ENCODE measurements at regions not wholly inside any gene's neighbourhood (a gene's known extent, or its start where the extent isn't known, plus 50 kb on each side); places are given as distances from the start of the nearest gene placed in this dataset.

DNA sequence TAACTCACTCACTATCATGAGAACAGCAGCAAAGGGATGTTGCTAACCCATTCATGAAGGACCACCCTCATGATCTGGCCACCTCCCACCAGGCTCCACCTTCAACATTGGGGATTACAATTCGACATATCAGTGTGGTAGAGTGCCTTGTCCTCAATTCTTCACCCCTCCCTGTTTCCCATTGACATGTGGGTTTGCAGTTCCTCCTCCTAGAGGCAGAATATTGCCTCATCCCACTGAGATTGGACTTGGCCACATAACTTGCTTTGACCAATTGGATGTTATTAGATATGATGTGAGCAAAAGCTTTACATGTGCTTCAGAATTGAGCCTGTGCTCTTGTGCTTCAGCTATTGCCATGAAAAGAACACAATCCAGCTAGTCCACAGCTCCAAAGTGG, 217.0 kb upstream of the CXCR4 start:
- TF ChIP-seq, protein P1, sequence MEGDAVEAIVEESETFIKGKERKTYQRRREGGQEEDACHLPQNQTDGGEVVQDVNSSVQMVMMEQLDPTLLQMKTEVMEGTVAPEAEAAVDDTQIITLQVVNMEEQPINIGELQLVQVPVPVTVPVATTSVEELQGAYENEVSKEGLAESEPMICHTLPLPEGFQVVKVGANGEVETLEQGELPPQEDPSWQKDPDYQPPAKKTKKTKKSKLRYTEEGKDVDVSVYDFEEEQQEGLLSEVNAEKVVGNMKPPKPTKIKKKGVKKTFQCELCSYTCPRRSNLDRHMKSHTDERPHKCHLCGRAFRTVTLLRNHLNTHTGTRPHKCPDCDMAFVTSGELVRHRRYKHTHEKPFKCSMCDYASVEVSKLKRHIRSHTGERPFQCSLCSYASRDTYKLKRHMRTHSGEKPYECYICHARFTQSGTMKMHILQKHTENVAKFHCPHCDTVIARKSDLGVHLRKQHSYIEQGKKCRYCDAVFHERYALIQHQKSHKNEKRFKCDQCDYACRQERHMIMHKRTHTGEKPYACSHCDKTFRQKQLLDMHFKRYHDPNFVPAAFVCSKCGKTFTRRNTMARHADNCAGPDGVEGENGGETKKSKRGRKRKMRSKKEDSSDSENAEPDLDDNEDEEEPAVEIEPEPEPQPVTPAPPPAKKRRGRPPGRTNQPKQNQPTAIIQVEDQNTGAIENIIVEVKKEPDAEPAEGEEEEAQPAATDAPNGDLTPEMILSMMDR (IDR thresholded peaks at IDR 0.05), result no peak
- no peak for TF ChIP-seq POLR2A (IDR thresholded peaks at IDR 0.05)

Data from right lobe of liver (tissue), 4 donors.